GM10266 (cell line): ENCODE measurements at regions not wholly inside any gene's neighbourhood (a gene's known extent, or its start where the extent isn't known, plus 50 kb on each side); places are given as distances from the start of the nearest gene placed in this dataset.

ENCODE experiments used
- DNase-seq: peaks from one replicate; pipeline ENCODE4 v3.0.0; 2012; ENCODE audit errors: extremely low spot score
- TF ChIP-seq, protein P1 (sequence below): IDR thresholded peaks from 2 replicates; pipeline ENCODE4 v1.5.1; 2012; ENCODE audit warnings: mild to moderate bottlenecking, low read depth; ENCODE audit not compliant: control insufficient read depth, insufficient read depth; ENCODE audit errors: missing control alignments

DNA sequence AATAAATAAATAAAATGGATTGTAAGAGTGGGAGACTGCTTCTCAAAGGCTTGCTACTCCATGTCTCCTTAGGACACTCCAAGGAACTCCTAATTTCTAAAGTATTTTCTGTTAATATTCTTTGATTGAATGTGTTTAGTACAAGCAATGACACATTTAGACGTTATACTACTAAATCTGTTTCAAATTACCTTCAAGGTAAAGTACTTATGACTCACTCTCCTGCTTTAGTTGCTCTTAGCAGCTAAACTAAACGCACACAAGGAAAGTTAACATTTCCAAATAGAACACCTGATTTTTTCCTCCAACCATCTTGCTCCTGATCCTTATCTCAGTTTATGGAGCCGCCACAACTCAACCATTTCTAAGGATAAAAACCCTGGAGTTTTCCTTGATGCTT lies 969.8 kb upstream of the ADGRL4 start:
- no peak for DNase-seq
- TF ChIP-seq, protein P1, sequence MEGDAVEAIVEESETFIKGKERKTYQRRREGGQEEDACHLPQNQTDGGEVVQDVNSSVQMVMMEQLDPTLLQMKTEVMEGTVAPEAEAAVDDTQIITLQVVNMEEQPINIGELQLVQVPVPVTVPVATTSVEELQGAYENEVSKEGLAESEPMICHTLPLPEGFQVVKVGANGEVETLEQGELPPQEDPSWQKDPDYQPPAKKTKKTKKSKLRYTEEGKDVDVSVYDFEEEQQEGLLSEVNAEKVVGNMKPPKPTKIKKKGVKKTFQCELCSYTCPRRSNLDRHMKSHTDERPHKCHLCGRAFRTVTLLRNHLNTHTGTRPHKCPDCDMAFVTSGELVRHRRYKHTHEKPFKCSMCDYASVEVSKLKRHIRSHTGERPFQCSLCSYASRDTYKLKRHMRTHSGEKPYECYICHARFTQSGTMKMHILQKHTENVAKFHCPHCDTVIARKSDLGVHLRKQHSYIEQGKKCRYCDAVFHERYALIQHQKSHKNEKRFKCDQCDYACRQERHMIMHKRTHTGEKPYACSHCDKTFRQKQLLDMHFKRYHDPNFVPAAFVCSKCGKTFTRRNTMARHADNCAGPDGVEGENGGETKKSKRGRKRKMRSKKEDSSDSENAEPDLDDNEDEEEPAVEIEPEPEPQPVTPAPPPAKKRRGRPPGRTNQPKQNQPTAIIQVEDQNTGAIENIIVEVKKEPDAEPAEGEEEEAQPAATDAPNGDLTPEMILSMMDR: no peak

DNA sequence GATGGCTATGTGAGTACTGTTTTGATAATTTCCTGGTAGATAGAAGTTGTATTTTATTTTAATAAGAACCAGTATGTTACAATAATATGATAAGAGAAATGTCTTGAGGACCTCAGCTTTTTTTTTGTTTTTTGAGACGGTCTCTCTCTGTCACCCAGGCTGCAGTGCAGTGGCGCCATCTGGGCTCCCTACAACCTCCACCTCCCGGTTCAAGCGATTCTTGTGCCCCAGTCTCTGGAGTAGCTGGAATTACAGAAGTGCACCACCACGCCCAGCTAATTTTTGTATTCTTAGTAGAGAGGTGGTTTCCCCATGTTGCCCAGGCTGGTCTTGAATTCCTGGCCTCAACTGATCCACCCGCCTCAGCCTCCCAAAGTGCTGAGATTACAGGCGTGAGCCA lies 968.1 kb upstream of the ADGRL4 start:
- DNase-seq: no peak
- TF ChIP-seq, protein P1: no peak

DNA sequence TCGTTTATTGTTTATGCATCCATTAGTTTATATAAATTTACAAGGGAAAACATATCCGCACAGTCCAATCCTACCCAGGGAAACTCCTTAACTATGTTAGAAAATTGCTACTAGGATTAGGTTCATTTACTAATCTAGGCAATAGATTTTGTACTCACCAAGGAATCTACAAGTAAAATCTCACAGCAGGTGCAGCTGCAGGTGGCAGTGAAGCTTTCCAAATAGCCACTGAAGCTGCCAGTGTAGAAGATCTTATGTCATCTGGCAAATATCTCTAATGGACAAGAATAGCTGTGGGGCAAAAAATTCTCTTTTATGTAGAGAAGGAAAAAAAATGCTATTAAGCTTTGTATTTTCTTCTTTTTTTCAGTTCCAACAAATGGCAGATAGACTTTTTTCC lies 963.4 kb upstream of the ADGRL4 start:
- no peak for DNase-seq
- TF ChIP-seq, protein P1: no peak

DNA sequence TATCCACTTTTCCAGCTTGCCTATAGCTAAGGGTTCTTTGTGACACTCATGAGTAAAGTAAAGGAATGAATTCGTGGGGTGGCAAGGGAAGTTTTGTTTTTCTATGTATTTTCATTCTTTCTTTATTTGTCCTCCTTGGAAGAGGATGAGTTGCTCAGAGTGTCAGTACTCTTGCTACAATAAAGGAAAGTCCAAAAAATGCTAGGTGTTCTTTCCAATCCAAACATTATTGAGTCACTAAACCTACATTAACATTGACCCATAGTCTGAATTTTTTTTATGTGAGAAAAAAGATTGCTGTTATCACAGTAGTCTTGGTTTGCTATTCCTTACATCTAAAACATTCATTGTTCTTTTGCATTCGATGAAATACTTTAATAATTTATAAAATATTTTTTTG lies 959.9 kb upstream of the ADGRL4 start:
- TF ChIP-seq, protein P1: no peak
- DNase-seq: no peak

DNA sequence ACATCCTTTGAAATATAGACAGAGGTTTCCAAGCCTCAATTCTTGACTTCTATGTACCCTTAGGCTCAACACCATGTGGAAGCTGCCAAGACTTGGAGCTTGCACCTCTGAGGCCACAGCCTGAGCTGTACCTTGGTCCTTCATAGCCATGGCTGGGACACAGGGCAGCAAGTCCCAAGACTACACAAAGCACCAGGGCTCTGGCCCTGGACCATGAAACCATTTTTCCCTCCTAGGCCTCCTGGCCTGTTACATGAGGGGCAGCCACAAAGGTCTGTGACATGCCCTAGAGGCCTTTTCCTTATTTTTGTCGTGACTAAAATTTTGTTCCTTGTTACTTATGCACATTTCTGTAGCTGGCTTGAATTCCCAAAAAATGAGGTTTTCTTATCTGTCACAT lies 953.1 kb upstream of the ADGRL4 start:
- DNase-seq: no peak
- TF ChIP-seq, protein P1: no peak

DNA sequence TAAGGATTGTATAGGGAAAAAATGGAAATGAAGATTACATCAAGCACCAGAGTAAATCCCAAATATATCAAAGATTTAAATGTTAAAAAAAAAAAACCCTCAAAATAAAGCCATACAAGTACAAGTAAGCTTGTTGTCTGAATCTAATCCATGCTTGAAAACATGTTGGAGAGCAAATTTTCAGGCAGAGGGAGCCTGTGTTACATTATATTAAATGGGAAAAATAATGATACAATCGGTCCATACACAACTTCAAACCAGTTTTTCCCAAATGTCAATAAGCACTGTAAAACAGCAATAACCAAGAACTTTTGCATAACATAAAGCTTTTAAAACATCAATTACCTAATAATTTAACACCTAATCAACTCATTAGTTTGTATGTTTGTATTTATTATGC lies 949.4 kb upstream of the ADGRL4 start:
- DNase-seq: no peak
- TF ChIP-seq, protein P1: no peak

DNA sequence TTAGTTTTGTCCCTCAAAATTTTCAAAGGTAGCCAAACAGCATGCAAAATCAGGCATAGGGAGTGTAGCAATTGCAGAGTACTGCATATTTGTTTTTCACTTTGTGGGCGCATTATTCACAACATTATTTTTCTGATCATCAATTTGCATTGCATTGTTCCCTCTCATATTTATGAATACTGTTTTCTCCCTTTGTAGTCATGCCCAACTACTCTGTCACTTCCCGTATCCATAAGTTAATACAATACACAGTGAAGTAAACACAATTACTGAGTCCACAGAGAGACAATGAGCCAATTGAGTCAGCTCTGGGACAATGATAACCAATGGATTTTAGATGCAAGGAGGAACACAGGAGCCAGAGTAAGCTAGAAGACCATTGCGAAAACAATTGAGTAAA lies 944.0 kb upstream of the ADGRL4 start:
- no peak for DNase-seq
- TF ChIP-seq, protein P1: no peak
